ENCODE measurements at regions not wholly inside any gene's neighbourhood (a gene's known extent, or its start where the extent isn't known, plus 50 kb on each side); places are given as distances from the start of the nearest gene placed in this dataset.

- no peak for TF ChIP-seq SP1 (IDR thresholded peaks at IDR 0.05)
- TF ChIP-seq TARDBP (IDR thresholded peaks at IDR 0.05): no peak
- TF ChIP-seq NFRKB (IDR thresholded peaks at IDR 0.05): no peak
- TF ChIP-seq SUZ12 (IDR thresholded peaks at IDR 0.05): no peak
- no peak for TF ChIP-seq FOXA1 (IDR thresholded peaks at IDR 0.05)
- no peak for TF ChIP-seq ELF4 (IDR thresholded peaks at IDR 0.05)
- TF ChIP-seq CTBP1 (IDR thresholded peaks at IDR 0.05; ENCODE audit: borderline replicate concordance): no peak
- no peak for TF ChIP-seq L3MBTL2 (conservative IDR thresholded peaks at IDR 0.05)
- no peak for TF ChIP-seq FOXK2 (IDR thresholded peaks at IDR 0.05)
- no peak for TF ChIP-seq PKNOX1 (IDR thresholded peaks at IDR 0.05)
These were observed 407.4 kb upstream of the AZI2 start for GRCh38 chr3:28756056-28756455.

Data from HEK293T (cell line).